CD14-positive monocyte (primary cell): ENCODE measurements at regions not wholly inside any gene's neighbourhood (a gene's known extent, or its start where the extent isn't known, plus 50 kb on each side); places are given as distances from the start of the nearest gene placed in this dataset.

Experiments used
- DNase-seq, 3 donors: peaks; one replicate each; pipeline ENCODE4 v3.0.0-alpha.2; 2011 to 2022
- H2AFZ ChIP-seq: 2 replicates; pipeline ENCODE4 v1.6.0; 2012; ENCODE audit warnings: mild to moderate bottlenecking, low read depth, low read length, inconsistent platforms; ENCODE audit not compliant: insufficient read depth, poor library complexity, severe bottlenecking
- H3K27ac ChIP-seq, 2 donors: 1 replicate in 1 of 2; 2 replicates in 1 of 2; pipeline ENCODE4 v1.5.1; 2012 to 2013; ENCODE audit warnings: low read length in 2 of 2, control low read depth in 1 of 2, inconsistent platforms in 1 of 2, low read depth in 1 of 2, mild to moderate bottlenecking in 1 of 2
- H3K27me3 ChIP-seq, 2 donors: one replicate each; pipeline versions ENCODE4 v1.6.0 to v1.6.1; 2011 to 2013; ENCODE audit warnings: low read length in 2 of 2; ENCODE audit not compliant: control insufficient read depth in 2 of 2, insufficient read depth in 2 of 2
- H3K36me3 ChIP-seq, 2 donors: replicated peaks in 1 of 2; 1 replicate in 1 of 2; 2 replicates in 1 of 2; pipeline versions ENCODE4 v1.5.1 to v1.6.1; 2012 to 2013; ENCODE audit warnings: low read length in 2 of 2, control low read depth in 1 of 2, inconsistent platforms in 1 of 2, mild to moderate bottlenecking in 1 of 2; ENCODE audit not compliant: insufficient read depth in 2 of 2, control insufficient read depth in 1 of 2
- H3K4me1 ChIP-seq, 2 donors: 1 replicate in 1 of 2; 2 replicates in 1 of 2; pipeline versions ENCODE4 v1.5.1 to v1.6.1; 2012 to 2013; ENCODE audit warnings: low read length in 2 of 2, control low read depth in 1 of 2, inconsistent platforms in 1 of 2, mild to moderate bottlenecking in 1 of 2, moderate library complexity in 1 of 2; ENCODE audit not compliant: insufficient read depth in 2 of 2, control insufficient read depth in 1 of 2
- H3K4me2 ChIP-seq: replicated peaks from 2 replicates; pipeline ENCODE3; 2012; ENCODE audit warnings: low read length, moderate library complexity, mild to moderate bottlenecking; ENCODE audit not compliant: poor library complexity, severe bottlenecking; ENCODE audit errors: extremely low read depth
- H3K4me3 ChIP-seq, 3 experiments: fragments of 200-600 bp in 1 of 3; sonication (generic) in 1 of 3; replicated peaks in 1 of 3; 1 replicate in 2 of 3; 2 replicates in 1 of 3; pipeline ENCODE4 v1.5.1; 2011 to 2013; ENCODE audit warnings: low read length in 3 of 3, mild to moderate bottlenecking in 3 of 3, control low read depth in 2 of 3, low read depth in 2 of 3, inconsistent platforms in 1 of 3, moderate library complexity in 1 of 3
- H3K79me2 ChIP-seq: 2 replicates; pipeline ENCODE4 v1.6.0; 2012; ENCODE audit warnings: mild to moderate bottlenecking, control low read depth, inconsistent platforms, low read length, moderate library complexity; ENCODE audit not compliant: insufficient read depth
- H3K9ac ChIP-seq: 2 replicates; pipeline ENCODE4 v1.6.0; 2017; ENCODE audit warnings: low read length, mild to moderate bottlenecking; ENCODE audit not compliant: insufficient read depth, poor library complexity, severe bottlenecking
- H3K9me3 ChIP-seq, 2 donors: replicated peaks in 1 of 2; 1 replicate in 1 of 2; 2 replicates in 1 of 2; pipeline versions ENCODE4 v1.5.1 to v1.6.1; 2012 to 2013; ENCODE audit warnings: low read length in 2 of 2, control low read depth in 1 of 2; ENCODE audit not compliant: control insufficient read depth in 1 of 2, insufficient read depth in 1 of 2
- H4K20me1 ChIP-seq: 2 replicates; pipeline ENCODE4 v1.6.0; 2012; ENCODE audit warnings: mild to moderate bottlenecking, low read length, control low read depth, moderate library complexity; ENCODE audit not compliant: insufficient read depth
- H3K27ac Mint-ChIP-seq, 7 donors: one replicate each; pipeline ENCODE4 v1.8.0; 2020; ENCODE audit warnings: mild to moderate bottlenecking in 7 of 7, mixed read lengths in 7 of 7, moderate library complexity in 6 of 7, inconsistent platforms in 2 of 7
- H3K27me3 Mint-ChIP-seq, 3 donors: one replicate each; pipeline ENCODE4 v1.8.0; 2021 to 2022; ENCODE audit warnings: low read depth in 3 of 3, mild to moderate bottlenecking in 3 of 3, mixed read lengths in 3 of 3, moderate library complexity in 3 of 3, inconsistent platforms in 1 of 3
- H3K36me3 Mint-ChIP-seq, 2 donors: one replicate each; pipeline ENCODE4 v1.8.0; 2020; ENCODE audit warnings: mixed read lengths in 2 of 2, inconsistent platforms in 1 of 2, mild to moderate bottlenecking in 1 of 2
- H3K4me1 Mint-ChIP-seq: one replicate; pipeline ENCODE4 v1.8.0; 2020; ENCODE audit warnings: mild to moderate bottlenecking, mixed read lengths
- H3K4me3 Mint-ChIP-seq, 2 donors: one replicate each; pipeline ENCODE4 v1.8.0; 2020; ENCODE audit warnings: mild to moderate bottlenecking in 2 of 2, mixed read lengths in 2 of 2, moderate library complexity in 1 of 2
- H3K9me3 Mint-ChIP-seq, 7 donors: one replicate each; pipeline ENCODE4 v1.8.0; 2020 to 2022; ENCODE audit warnings: mixed read lengths in 7 of 7, mild to moderate bottlenecking in 6 of 7, moderate library complexity in 6 of 7, inconsistent platforms in 2 of 7
- CTCF ChIP-seq: fragments of 200-600 bp; IDR thresholded peaks from one replicate; pipeline ENCODE4 v1.8.0; 2022; ENCODE audit warnings: antibody characterized with exemption, mild to moderate bottlenecking
- WGBS: methylation state at CpG from one replicate; pipeline ENCODE4 v1.1.5; 2013; ENCODE audit warnings: missing lambda C conversion rate; ENCODE audit not compliant: insufficient coverage; 5-methylcytosine and 5-hydroxymethylcytosine counted together
- intact Hi-C, 2 donors: fragments of 100-400 bp; cut with micrococcal nuclease; formaldehyde crosslinking; loops; one replicate each; pipeline versions ENCODE4 v1.15.0 to v1.15.1; 2023

- H3K9me3 ChIP-seq, result no peaks in the 10 kb centered on the region
- H3K27ac ChIP-seq, result no peak overlapping the region
- no peak overlapping the region for H3K4me2 ChIP-seq
- H3K9ac ChIP-seq, result no peak overlapping the region
- no peaks in the 10 kb centered on the region for H3K4me1 ChIP-seq
- TF ChIP-seq CTCF, result no peak
- DNase-seq, result no peak
- no peaks in the 10 kb centered on the region for H3K9me3 Mint-ChIP-seq
- H4K20me1 ChIP-seq, result no peaks in the 10 kb centered on the region
- intact Hi-C loops, result no loop called here
- peaks cover 7 to 16% (median 13%) of the 10 kb centered on the region in 3 donors for H3K27me3 Mint-ChIP-seq
- no peaks in the 10 kb centered on the region for H3K36me3 ChIP-seq
- H3K4me3 Mint-ChIP-seq, result no peak overlapping the region
- no peak overlapping the region for H3K27ac Mint-ChIP-seq
- peaks cover 0 to 3% of the 10 kb centered on the region in 2 donors for H3K27me3 ChIP-seq
- no peaks in the 10 kb centered on the region for H3K4me1 Mint-ChIP-seq
- no peak overlapping the region for H3K4me3 ChIP-seq
- H3K36me3 Mint-ChIP-seq, result no peaks in the 10 kb centered on the region
- WGBS, result 100% methylated on average over 1 of the region's 2 CpGs
- no peak overlapping the region for H2AFZ ChIP-seq
- no peaks in the 10 kb centered on the region for H3K79me2 ChIP-seq
Measured at GRCh38 chr2:38435775-38436174, 58.7 kb upstream of the ATL2 start.

GRCh38 chr2:38434595-38434994 is 57.5 kb upstream of the ATL2 start:
- Histone ChIP-seq H3K79me2 (no peaks in the 10 kb centered on the region), H2AFZ (no peak overlapping the region), H3K27me3 (peaks cover 0 to 3% of the 10 kb centered on the region in 2 donors), H3K9me3 (no peaks in the 10 kb centered on the region), H4K20me1 (no peaks in the 10 kb centered on the region), H3K4me2 (no peak overlapping the region), H3K9ac (no peak overlapping the region), H3K27ac (no peak overlapping the region), H3K36me3 (no peaks in the 10 kb centered on the region), H3K4me1 (no peaks in the 10 kb centered on the region), H3K4me3 (no peak overlapping the region)
- no peaks in the 10 kb centered on the region for H3K9me3 Mint-ChIP-seq
- intact Hi-C loops, result no loop called here
- no peaks in the 10 kb centered on the region for H3K36me3 Mint-ChIP-seq
- H3K27ac Mint-ChIP-seq, result no peak overlapping the region
- H3K4me3 Mint-ChIP-seq, result no peak overlapping the region
- TF ChIP-seq CTCF, result no peak
- no peak for DNase-seq
- peaks cover 7 to 14% (median 13%) of the 10 kb centered on the region in 3 donors for H3K27me3 Mint-ChIP-seq
- no peaks in the 10 kb centered on the region for H3K4me1 Mint-ChIP-seq
